ENCODE measurements at regions not wholly inside any gene's neighbourhood (a gene's known extent, or its start where the extent isn't known, plus 50 kb on each side); places are given as distances from the start of the nearest gene placed in this dataset.
"Not testable (repeated sequence)": the region's sequence is repeated elsewhere in the genome, so short reads cannot be mapped to it uniquely, and the experiment has no call there.

- dilution Hi-C loops (cut with MboI; ENCODE audit: extremely low pct_ligation_motif_present, low sequenced_read_pairs); H3K36me3 ChIP-seq (ENCODE audit: control insufficient read depth in 2 of 2, extremely low read depth in 1 of 2, insufficient read depth in 2 of 2, low read length in 2 of 2); H3K27me3 ChIP-seq (ENCODE audit: control insufficient read depth in 2 of 2, insufficient read depth in 2 of 2, low read length in 2 of 2); H3K4me3 ChIP-seq (replicated peaks in 1 of 3; ENCODE audit: insufficient read depth in 1 of 3, low read depth in 1 of 3, low read length in 3 of 3); CTCF ChIA-PET; H3K9me3 ChIP-seq (replicated peaks; ENCODE audit: control insufficient read depth, insufficient read depth, low read length); H2AFZ ChIP-seq (ENCODE audit: low read depth, low read length); FAIRE-seq; H3K4me2 ChIP-seq (ENCODE audit: insufficient read depth, low read length); H3K79me2 ChIP-seq (ENCODE audit: control insufficient read depth, insufficient read depth, low read length); H3K9ac ChIP-seq (replicated peaks; ENCODE audit: extremely low read depth, insufficient read depth, low read length); POLR2A ChIA-PET; H4K20me1 ChIP-seq (replicated peaks; ENCODE audit: control insufficient read depth, extremely low read depth, insufficient read depth, low read length); H3K27ac ChIP-seq (ENCODE audit: insufficient read depth, low read depth, low read length); BruUV-seq (replicated peaks); H3K9me1 ChIP-seq (replicated peaks; ENCODE audit: control insufficient read depth, extremely low read depth, insufficient read depth, low read length); H3K4me1 ChIP-seq (ENCODE audit: control insufficient read depth, extremely low read depth, insufficient read depth, low read length); intact Hi-C loops (cut with micrococcal nuclease); DNase-seq (ENCODE audit: low read depth, low spot score): not testable (repeated sequence)
Observed at GRCh38 chr4:73671348-73671747, 51.1 kb upstream of the RASSF6 start.

- no peak for FAIRE-seq
- Histone ChIP-seq H4K20me1 (replicated peaks; ENCODE audit: control insufficient read depth, extremely low read depth, insufficient read depth, low read length) (no peaks in the 10 kb centered on the region), H3K4me1 (ENCODE audit: control insufficient read depth, extremely low read depth, insufficient read depth, low read length) (peaks cover 11% of the 10 kb centered on the region), H3K27me3 (ENCODE audit: control insufficient read depth in 2 of 2, insufficient read depth in 2 of 2, low read length in 2 of 2) (no peaks in the 10 kb centered on the region), H3K9me1 (replicated peaks; ENCODE audit: control insufficient read depth, extremely low read depth, insufficient read depth, low read length) (no peaks in the 10 kb centered on the region), H3K4me2 (ENCODE audit: insufficient read depth, low read length) (no peak overlapping the region), H3K79me2 (ENCODE audit: control insufficient read depth, insufficient read depth, low read length) (no peaks in the 10 kb centered on the region), H3K9ac (replicated peaks; ENCODE audit: extremely low read depth, insufficient read depth, low read length) (no peak overlapping the region), H3K4me3 (replicated peaks in 1 of 3; ENCODE audit: insufficient read depth in 1 of 3, low read depth in 1 of 3, low read length in 3 of 3) (no peak overlapping the region), H3K36me3 (ENCODE audit: control insufficient read depth in 2 of 2, extremely low read depth in 1 of 2, insufficient read depth in 2 of 2, low read length in 2 of 2) (no peaks in the 10 kb centered on the region), H3K27ac (ENCODE audit: insufficient read depth, low read depth, low read length) (no peak overlapping the region), H3K9me3 (replicated peaks; ENCODE audit: control insufficient read depth, insufficient read depth, low read length) (no peaks in the 10 kb centered on the region), H2AFZ (ENCODE audit: low read depth, low read length) (no peak overlapping the region)
- dilution Hi-C loops (cut with MboI; ENCODE audit: extremely low pct_ligation_motif_present, low sequenced_read_pairs) (no loop called here), intact Hi-C loops (cut with micrococcal nuclease) (no loop called here)
- ChIA-PET CTCF (interaction anchor here (0.8 to 1.4 kb wide), 3 partner anchors 19 to 114 kb away, joined by 3 to 4 read pairs (median 3); no protein-coding TSS in a partner anchor), POLR2A (no interaction called here)
- BruUV-seq (replicated peaks): no TSS peak
- TF ChIP-seq MAX (IDR thresholded peaks at IDR 0.05; ENCODE audit: insufficient read depth, insufficient read length): no peak
- no peak for TF ChIP-seq JUN (IDR thresholded peaks at IDR 0.05; ENCODE audit: borderline replicate concordance, insufficient read depth, insufficient read length, low read depth)
- TF ChIP-seq POLR2AphosphoS5 (IDR thresholded peaks at IDR 0.05; ENCODE audit: insufficient read depth, low read depth, low read length): no peak
- no peak for TF ChIP-seq EZH2 (IDR thresholded peaks at IDR 0.05; ENCODE audit: borderline replicate concordance, low read depth, low read length, severe bottlenecking)
- TF ChIP-seq FOS (IDR thresholded peaks at IDR 0.05; ENCODE audit: borderline replicate concordance, insufficient read depth, low read length): no peak
- TF ChIP-seq GATA2 (IDR thresholded peaks at IDR 0.05; ENCODE audit: insufficient read depth, insufficient read length, low read depth, low read length): no peak
- no peak for TF ChIP-seq MYC (IDR thresholded peaks at IDR 0.05; ENCODE audit: low read depth, low read length)
- TF ChIP-seq CTCF (IDR thresholded peaks at IDR 0.05; ENCODE audit: extremely low read depth in 1 of 2, insufficient read depth in 1 of 2, low read depth in 1 of 2, low read length in 2 of 2): no peak
- TF ChIP-seq POLR2A (IDR thresholded peaks at IDR 0.05; ENCODE audit: low read depth, low read length): no peak
- no peak for DNase-seq (ENCODE audit: low read depth, low spot score)
Observed at GRCh38 chr4:73673286-73673685, 53.0 kb upstream of the RASSF6 start.
